Left renal cortex interstitium (tissue), 4 donors: ENCODE measurements at regions not wholly inside any gene's neighbourhood (a gene's known extent, or its start where the extent isn't known, plus 50 kb on each side); places are given as distances from the start of the nearest gene placed in this dataset.

Source experiments
- DNase-seq, 4 donors: peaks; one replicate each; pipeline ENCODE4 v3.0.0-alpha.2; 2013; ENCODE audit warnings: low read depth in 4 of 4, low spot score in 2 of 4, missing footprints in 1 of 4

DNA sequence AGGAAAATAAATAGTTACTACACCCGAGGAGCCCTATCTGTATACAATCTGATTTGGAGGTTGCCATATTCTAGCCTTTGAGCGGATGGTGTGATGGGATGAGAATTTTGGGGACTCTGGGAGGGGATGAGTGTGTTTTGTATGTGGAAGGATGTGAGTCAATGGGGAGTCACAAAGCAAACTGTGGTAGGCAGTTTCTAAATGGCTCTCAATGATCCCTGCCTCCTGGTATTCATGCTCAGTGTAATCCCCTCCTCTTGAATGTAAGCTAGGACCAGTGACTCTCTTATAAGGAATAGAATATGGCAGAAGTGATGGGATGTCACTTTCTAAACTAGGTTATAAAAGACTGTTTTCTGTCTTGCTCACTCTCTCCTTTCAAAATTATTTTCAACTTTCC, 205.7 kb upstream of the RIOK2 start:
- DNase-seq, result no peak

DNA sequence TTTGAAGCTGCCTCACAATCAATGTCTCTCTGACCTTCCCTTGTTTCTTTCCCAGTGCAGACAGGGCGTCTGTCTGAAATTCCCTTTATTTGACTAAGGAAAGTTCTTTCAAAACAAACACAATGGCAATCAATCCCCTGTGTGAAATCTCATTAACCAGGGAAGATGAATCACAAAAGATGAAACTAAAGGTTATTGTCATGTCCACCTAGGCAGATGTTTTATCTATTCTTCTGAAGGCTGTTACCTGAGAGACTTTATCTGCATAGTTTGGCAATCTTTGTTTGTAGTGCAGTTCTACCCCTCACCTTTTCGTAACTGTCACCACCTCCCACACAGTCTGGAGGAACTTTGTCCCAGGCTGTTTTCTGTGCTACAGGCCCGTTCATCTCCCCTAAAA, 217.5 kb upstream of the RIOK2 start:
- no peak for DNase-seq

DNA sequence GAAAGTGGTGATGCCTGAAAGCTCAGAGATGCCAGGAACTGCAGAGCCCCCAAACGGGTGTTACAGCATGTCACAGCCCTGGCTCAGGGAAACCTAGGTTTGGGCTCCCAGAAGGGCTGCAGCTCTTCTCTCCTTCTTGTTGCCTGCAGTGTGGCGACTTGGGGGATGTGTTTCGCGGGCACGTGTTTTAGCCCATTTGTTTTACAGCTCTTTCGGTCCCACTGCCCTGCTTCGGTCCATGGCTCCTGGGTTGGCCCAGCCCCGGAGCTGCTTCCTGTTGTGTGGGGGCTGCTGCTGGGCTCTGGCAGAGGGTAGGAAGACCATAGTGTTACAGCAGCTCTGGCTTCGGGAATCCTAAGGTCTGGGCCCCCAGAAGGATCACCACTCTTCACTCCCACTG, 222.9 kb upstream of the RIOK2 start:
- no peak for DNase-seq

DNA sequence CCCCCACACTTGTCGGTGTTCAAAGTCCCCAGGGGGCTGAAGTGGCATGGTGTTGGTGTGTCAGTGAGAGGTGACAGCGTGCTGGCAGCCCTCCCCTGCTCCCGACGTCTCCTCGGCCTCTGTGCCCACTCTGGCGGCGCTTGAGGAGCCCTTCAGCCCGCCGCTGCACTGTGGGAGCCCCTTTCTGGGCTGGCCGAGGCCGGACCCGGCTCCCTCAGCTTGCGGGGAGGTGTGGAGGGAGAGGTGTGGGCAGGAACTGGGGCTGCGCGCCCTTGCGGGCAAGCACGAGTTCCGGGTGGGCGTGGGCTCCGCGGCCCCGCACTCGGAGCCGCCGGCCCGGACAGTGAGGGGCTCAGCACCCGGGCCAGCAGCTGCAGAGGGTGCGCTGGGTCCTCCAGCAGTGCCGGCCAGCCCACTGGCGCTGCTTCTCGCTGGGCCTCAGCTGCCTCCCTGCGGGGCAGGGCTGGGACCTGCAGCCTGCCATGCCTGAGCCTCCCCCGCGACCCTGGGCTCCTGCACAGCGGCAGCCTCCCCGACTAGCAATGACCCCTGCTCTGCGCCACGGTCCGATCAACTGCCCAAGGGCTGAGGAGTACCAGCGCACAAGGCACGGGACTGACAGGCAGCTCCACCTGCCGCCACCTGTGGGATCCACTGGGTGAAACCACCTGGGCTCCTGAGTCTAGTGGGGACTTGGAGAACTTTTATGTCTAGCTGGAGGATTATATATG, 224.1 kb upstream of the RIOK2 start:
- DNase-seq, result no peak

DNA sequence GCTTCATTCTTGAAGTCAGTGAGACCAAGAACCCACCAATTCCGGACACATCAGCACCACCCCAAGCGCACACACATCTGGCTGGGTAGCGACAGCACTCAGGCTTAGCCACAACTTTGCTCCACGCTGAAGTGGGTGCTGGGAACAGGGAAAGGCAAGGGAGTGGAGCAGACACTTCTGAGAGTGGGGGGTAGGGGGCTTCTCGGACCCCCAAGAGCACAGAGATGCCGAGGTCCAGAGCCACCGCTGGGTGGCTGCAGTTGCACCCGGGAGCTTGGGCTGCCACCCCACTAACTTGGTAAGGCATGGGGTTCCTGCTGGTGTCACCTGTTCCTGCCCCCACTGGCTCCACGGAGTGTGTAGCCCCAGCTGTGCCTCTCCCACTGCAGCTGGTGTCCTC, 225.3 kb upstream of the RIOK2 start:
- no peak for DNase-seq

DNA sequence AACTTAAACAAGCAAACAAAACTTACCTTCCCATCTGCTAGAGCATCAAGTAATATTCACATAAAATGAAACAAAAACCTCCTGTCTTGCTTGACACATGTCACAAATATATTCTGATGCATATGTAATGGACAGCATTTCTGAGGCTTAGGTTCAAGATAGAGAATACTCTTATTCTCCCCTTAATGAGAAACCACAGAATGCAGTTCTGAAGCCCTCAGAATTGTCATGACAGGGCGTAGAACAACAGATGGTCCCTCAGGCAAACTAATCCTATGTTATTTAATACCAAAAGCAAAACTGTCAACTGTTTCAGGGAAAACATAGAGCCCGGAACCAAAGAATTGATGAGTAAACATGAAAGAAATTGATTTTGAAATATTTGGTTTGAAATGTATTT, 229.9 kb upstream of the RIOK2 start:
- no peak for DNase-seq

DNA sequence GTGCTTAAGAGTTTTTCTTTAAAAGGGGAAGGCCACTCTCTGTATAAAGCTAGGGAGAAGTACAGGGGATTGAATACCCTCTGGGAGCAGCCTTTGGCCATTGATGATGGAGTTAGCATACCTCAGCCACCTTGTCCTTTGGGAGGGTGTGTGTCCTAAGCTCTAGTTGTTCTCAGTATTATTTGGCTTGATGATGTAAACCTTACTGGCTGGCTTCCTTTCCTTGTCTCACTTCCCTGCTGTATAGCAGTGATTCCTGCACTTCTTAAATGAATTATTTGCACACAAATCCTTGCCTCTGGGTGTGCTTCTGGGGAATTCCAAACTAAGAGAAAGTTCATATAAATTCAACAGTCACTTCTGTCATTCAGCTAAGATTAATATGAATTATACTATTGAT, 234.9 kb upstream of the RIOK2 start:
- no peak for DNase-seq

DNA sequence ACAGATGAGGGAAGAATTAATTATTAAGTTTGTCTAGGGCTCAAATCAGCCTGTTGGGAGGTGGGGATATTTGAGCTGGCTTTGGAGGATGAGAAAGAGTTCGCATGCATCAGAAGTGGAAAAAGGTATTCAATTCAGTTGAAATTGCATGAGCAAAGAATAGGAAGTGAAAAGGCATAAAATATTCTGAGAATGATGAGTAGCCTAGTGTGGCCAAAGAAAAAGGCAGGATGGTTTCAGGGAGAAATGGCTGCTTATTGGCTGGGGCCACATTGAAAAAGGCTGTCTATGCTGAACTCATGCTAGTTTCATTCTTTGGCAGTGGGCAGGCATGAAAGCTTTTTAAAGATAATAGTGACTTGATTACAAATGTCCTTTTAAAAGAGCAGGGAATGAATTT, 235.4 kb upstream of the RIOK2 start:
- no peak for DNase-seq

DNA sequence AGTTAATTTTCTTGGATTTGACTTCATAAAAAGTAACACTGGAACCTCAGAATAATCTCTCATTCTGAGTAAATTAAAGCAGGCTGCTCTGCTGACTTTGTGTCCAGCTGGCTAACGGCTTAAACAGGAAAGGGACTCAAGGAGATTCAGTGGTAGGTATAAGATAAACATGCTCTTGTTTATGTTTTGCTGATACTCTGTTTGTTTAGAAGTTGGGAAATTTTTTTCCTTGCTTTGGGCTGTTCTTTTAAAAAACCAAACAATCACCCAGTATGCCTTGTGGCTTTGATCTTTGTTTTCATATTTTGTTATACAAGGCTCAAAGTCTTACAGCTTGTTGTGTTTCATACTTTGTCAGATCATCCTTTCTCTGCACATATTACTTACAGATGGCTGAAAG, 237.6 kb upstream of the RIOK2 start:
- no peak for DNase-seq

DNA sequence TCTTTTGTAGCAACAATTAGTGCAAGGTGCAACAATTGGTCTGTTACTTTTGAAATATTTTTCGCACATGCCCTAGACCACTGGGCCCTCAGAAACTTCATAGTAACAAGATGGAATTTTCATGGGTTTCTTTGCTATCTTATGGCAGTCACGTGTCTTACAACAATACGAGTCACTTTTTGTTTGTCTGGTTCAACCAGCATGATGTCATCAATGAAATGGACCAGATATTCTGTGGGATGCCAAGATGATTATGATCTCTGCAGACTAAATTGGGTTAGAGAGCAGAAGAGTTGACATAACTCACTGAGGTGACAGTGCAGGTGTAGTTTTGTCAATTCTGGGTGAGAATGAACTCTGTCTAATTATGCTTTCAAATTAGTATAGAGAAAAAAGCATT, 239.6 kb upstream of the RIOK2 start:
- DNase-seq, result no peak

DNA sequence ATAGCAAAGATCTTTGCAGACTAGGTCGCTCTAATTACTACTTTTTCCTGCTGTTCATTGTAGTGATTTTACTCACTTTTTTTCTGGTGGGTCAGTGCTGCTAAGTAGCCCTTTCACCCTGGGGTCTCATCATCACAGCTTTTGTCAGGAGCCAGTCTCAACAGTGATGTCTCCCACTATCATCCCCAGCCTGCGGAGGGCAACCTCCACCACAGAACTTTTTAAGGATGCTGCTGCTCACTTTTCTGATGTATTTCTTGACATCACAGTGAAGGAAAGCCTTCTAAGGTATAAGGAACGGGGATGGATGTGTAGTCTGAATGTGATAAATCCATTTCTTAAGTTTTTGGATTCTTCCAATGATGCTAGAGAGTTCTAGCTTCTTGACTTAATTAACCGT, 242.5 kb upstream of the RIOK2 start:
- DNase-seq, result no peak

DNA sequence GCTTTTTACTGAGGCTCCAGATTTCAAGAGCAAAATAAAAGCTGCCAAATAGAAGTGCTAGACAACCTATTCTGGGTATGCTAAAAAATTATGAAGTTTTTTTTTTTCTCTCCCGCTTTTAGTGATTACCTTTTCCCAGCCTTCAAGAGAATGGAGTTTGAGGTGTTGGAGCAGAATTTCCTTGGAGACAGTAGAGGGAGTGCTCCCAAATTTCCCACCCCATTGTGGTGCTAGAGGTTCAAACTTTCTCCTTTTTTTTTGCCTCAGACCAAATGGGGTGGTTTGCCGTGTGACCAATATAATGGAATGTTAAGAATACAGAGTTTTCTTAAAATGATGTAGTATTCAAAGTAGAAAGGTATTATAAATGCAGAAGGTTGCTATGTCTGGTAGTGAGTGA, 244.2 kb upstream of the RIOK2 start:
- DNase-seq, result no peak

DNA sequence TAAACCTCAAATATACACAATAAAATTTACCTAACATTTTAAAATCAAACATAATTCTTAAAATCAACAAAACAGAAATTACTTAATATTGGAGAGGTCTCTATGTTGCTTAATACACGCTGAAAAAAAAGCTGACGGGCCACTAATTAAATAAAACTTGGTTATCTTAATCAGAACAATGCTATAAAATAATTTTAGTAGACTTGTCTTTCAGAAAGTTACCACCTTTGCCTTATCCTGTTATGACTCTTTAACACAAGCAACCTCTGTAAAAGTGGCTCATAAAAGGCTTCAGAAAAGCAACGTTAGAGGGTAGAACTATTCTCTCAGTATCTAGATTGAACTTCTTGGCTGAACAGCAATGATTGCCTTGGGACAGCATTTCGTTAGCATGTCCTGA, 251.0 kb upstream of the RIOK2 start:
- DNase-seq, result no peak

DNA sequence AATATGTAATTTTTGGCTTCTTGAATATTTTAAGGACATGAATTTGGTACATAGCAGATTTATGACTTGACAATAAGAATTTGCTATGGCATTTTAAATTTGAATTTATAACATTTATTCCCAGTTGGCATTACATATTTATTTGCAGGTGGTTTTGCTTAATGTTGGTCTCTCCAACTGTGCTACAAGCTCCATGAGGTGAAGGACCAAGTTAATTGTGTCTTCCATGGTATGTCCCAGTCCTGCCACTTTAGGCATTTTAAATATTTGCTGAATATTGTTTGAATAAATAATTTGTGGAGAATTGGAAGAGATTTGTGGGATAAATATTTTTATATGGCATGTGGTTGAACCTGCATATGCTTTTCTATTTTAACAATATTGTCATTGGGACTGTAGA, 253.4 kb upstream of the RIOK2 start:
- DNase-seq, result no peak

DNA sequence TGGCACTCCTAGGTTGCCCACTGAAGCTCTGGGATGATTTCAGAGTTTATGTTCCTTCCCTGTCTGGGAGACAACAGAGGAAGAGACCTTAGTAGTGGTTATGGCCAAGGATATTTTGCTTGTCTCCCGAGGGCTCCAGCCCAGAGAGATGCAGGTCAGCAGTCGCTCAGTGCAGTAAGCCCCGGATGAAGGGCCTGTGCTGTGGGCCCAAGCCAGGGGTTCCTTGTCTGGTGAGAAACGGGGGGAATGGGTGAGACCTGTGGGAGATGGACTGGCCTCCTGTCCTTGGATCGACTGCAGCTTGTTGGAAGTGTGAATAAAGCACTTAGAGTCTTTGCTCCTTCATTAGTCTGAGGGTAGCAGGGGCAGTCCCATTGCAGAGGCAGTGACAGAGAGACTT, 260.7 kb upstream of the RIOK2 start:
- DNase-seq, result no peak

DNA sequence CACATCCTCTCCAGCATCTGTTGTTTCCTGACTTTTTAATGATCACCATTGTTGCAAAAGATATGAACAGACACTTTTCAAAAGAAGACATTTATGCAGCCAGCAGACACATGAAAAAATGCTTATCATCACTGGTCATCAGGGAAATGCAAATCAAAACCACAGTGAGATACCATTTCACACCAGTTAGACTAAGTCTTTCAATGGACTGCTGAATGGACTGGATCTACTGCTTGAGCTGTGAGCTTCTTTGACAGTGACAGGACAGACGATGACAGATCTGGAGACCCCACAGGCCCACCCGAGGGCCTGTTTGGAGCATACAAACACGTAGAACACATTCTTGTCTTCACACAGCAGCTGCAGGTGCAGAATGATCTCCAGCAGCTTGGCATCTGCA, 266.1 kb upstream of the RIOK2 start:
- no peak for DNase-seq

DNA sequence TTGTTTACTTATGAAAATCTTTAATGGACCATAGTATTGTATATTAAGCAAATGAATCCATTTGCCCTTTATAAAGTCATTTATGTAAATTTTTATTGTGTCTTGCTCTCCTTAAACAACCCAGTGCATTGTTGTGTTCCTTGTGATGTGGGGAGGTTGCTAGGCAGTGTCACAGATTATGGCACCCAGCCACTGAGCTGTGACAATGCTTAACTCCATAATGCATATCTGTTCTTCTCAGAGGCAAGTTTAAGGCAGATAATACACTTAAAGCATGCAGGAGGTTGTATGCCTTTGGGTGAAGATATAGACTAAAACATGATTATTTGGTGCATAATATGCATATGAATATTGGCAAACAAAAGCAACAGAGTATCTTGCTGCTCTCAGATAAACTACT, 269.6 kb upstream of the RIOK2 start:
- DNase-seq, result peak in 1 of 4 donors; percentile 16

DNA sequence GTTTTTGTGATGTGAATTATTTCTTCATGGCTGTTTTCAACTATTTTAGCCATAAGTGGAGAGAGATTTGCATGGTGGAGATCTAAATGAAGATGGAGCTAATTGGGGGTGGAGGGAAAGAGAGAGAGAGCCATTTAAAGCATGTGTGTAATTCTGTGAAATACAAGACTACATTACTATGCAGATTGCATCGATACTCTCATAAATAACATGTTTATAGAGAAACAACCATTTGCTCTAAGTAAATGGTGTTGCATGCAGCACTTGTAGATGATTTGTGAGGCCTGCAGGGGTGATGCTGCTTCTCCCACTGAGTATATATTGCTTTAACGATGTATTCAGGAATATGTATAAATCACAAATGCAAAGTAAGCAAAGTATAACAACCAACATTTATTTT, 270.2 kb upstream of the RIOK2 start:
- no peak for DNase-seq

DNA sequence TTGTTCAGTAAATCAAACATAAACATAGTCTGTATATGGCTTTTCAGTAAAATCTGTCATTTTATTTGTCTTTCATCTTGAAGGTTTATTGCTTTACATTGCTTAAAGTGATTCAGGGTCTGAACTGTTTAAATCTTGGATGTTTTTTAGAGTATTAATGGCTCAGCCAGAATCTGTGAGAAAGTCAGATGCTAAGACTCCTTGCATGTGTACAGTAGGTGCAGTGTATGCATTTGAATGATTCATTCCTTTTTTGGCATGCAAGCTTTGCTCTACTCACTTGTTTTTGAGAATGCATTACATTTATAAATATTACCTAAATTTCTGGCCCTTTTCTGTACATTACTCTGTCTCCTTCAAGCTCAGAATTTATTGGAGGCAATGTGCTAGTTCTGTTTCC, 271.0 kb upstream of the RIOK2 start:
- DNase-seq, result no peak

DNA sequence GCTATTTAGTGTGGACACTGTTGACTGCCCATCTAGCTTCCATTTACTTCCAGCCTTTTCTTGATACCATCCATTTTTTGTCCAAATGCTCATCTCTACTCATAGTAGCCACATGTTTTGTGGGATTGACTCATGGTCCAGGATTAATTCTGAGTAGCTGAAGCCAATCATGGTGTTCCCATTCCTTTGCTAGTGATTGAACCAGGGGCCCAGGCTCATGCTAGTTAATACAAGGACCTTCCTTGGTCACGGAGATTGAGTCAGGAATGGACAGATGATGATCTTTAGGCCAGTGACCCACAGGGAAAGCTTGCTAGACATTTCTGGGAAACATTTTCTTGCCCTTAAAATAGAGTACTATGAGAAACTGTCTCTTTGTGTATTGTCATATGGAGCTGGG, 272.9 kb upstream of the RIOK2 start:
- DNase-seq, result no peak

DNA sequence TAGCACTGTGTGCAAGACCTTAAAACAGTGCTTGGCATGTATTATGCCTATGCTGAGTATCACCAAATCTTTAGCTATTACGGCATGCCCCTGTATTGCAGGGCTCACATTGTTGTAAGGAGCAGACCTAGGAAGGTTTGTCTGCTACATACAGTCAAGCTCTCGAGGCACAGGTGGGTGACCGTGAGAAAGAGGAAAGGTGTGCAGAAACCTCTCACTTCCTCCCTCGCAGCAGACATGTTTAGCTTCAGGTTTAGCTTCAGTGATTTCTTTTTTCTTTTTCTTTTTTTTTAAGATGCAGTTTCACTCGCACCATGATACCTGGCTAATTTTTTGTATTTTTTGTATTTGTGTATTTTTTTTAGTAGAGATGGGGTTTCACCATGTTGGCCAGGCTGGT, 275.8 kb upstream of the RIOK2 start:
- no peak for DNase-seq

DNA sequence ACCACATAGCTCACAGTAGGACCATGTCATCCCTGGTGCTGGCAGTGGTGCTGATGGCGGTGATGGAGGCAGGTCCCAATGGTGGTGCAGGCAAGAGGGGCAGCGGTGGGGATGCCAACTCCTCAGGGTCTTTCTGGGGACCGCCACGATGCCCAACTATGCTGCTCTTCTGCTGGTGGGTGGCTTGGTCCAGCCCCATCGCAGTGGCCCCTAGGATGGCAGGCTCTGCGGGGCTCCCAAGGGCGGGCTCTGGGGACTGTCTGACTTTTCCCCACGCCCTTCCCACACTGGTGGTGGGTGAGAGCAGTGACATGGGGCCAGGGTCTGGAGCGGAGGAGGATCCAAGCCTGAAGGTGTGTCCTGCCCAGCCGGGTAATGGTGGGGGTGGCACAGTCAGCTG, 288.9 kb upstream of the RIOK2 start:
- DNase-seq, result no peak

DNA sequence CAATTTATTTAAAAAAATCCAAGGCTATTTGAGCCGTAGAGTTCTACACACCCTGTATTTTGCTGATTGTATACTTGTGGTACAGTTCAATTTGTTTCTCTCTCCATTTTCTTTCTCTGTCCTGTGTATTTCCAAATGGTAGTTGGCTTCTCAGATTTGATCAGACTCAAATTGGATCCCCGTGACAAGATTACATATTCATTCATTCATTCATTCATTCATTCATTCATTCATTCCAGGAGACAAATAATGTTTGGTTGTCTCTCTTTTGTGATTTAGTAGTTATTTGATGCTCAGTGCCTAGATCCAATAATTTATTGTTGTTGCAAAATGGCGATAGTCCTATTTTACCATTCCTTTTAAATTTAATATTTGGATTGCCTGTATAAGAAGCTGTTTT, 292.8 kb upstream of the RIOK2 start:
- DNase-seq, result no peak
